ENCODE measurements at regions not wholly inside any gene's neighbourhood (a gene's known extent, or its start where the extent isn't known, plus 50 kb on each side); places are given as distances from the start of the nearest gene placed in this dataset.

- no peak for DNase-seq (ENCODE audit: low spot score)
Measured at GRCh38 chr4:149928507-149928906, 112.9 kb upstream of the IQCM start.

- no peak for DNase-seq (ENCODE audit: low spot score)
Measured at GRCh38 chr4:149931431-149931830, 115.8 kb upstream of the IQCM start.

GRCh38 chr4:149932188-149932587, 116.5 kb upstream of the IQCM start:
- no peak for DNase-seq (ENCODE audit: low spot score)

- DNase-seq (ENCODE audit: low spot score) = no peak
Measured at GRCh38 chr4:149933120-149933519, 117.5 kb upstream of the IQCM start.

GRCh38 chr4:149933883-149934282, 118.2 kb upstream of the IQCM start:
- DNase-seq (ENCODE audit: low spot score) = no peak

- DNase-seq (ENCODE audit: low spot score) = no peak
Measured at GRCh38 chr4:149949381-149949780, 128.9 kb upstream of the DCLK2 start.

GRCh38 chr4:149951152-149951900, 126.9 kb upstream of the DCLK2 start:
- no peak for DNase-seq (ENCODE audit: low spot score)

- DNase-seq (ENCODE audit: low spot score) = no peak
Measured at GRCh38 chr4:149952101-149952500, 126.1 kb upstream of the DCLK2 start.

GRCh38 chr4:149952716-149953115, 125.5 kb upstream of the DCLK2 start:
- no peak for DNase-seq (ENCODE audit: low spot score)

GRCh38 chr4:149955780-149956390, 122.4 kb upstream of the DCLK2 start:
- no peak for DNase-seq (ENCODE audit: low spot score)

- no peak for DNase-seq (ENCODE audit: low spot score)
Measured at GRCh38 chr4:149956678-149957077, 121.6 kb upstream of the DCLK2 start.

- peak; percentile 31 for DNase-seq (ENCODE audit: low spot score)
Measured at GRCh38 chr4:149961876-149962597, 116.2 kb upstream of the DCLK2 start.

- no peak for DNase-seq (ENCODE audit: low spot score)
Measured at GRCh38 chr4:149964001-149964796, 114.0 kb upstream of the DCLK2 start.

GRCh38 chr4:149965206-149965605, 113.0 kb upstream of the DCLK2 start:
- no peak for DNase-seq (ENCODE audit: low spot score)

- no peak for DNase-seq (ENCODE audit: low spot score)
Measured at GRCh38 chr4:149972407-149972806, 105.8 kb upstream of the DCLK2 start.

GRCh38 chr4:149973181-149973580, 105.1 kb upstream of the DCLK2 start:
- no peak for DNase-seq (ENCODE audit: low spot score)

- DNase-seq (ENCODE audit: low spot score) = no peak
Measured at GRCh38 chr4:149975172-149975571, 103.1 kb upstream of the DCLK2 start.

- no peak for DNase-seq (ENCODE audit: low spot score)
Measured at GRCh38 chr4:149980121-149980682, 98.0 kb upstream of the DCLK2 start.

GRCh38 chr4:149980941-149981340, 97.3 kb upstream of the DCLK2 start:
- peak; percentile 61 for DNase-seq (ENCODE audit: low spot score)

GRCh38 chr4:149983401-149983800, 94.8 kb upstream of the DCLK2 start:
- DNase-seq (ENCODE audit: low spot score) = no peak

- DNase-seq (ENCODE audit: low spot score) = no peak
Measured at GRCh38 chr4:149983931-149984330, 94.3 kb upstream of the DCLK2 start.

- no peak for DNase-seq (ENCODE audit: low spot score)
Measured at GRCh38 chr4:149985981-149986380, 92.3 kb upstream of the DCLK2 start.
